Endodermal cell (in vitro differentiated cells): ENCODE measurements at regions not wholly inside any gene's neighbourhood (a gene's known extent, or its start where the extent isn't known, plus 50 kb on each side); places are given as distances from the start of the nearest gene placed in this dataset.

Experiments used
- DNase-seq: peaks from one replicate; pipeline ENCODE4 v3.0.0-alpha.2; 2017
- H3K27ac ChIP-seq: 2 replicates; pipeline ENCODE4 v1.5.1; 2013; ENCODE audit warnings: mild to moderate bottlenecking, low read depth, low read length, moderate library complexity
- H3K27me3 ChIP-seq: 2 replicates; pipeline ENCODE4 v1.6.1; 2013; ENCODE audit warnings: mild to moderate bottlenecking, low read length, moderate library complexity; ENCODE audit not compliant: insufficient read depth, control insufficient read depth, poor library complexity, severe bottlenecking
- H3K36me3 ChIP-seq: 2 replicates; pipeline ENCODE4 v1.7.0; 2013; ENCODE audit warnings: mild to moderate bottlenecking, low read length, moderate library complexity; ENCODE audit not compliant: control insufficient read depth, insufficient read depth
- H3K4me1 ChIP-seq: one replicate; pipeline ENCODE4 v1.7.0; 2013; ENCODE audit warnings: low read length; ENCODE audit not compliant: control insufficient read depth, insufficient read depth
- H3K4me3 ChIP-seq: 2 replicates; pipeline ENCODE4 v1.5.1; 2013; ENCODE audit warnings: mild to moderate bottlenecking, low read length, moderate library complexity
- H3K9ac ChIP-seq: 2 replicates; pipeline ENCODE4 v1.6.1; 2013; ENCODE audit warnings: mild to moderate bottlenecking, low read length, moderate library complexity; ENCODE audit not compliant: poor library complexity, severe bottlenecking; ENCODE audit errors: extremely low read depth
- H3K9me3 ChIP-seq: 2 replicates; pipeline ENCODE4 v1.6.1; 2013; ENCODE audit warnings: mild to moderate bottlenecking, low read length, moderate library complexity; ENCODE audit not compliant: control insufficient read depth
- H3K27ac Mint-ChIP-seq: 2 replicates; pipeline ENCODE4 v1.8.0; 2020; ENCODE audit warnings: mixed read lengths
- H3K27me3 Mint-ChIP-seq: 2 replicates; pipeline ENCODE4 v1.8.0; 2021; ENCODE audit warnings: mild to moderate bottlenecking, mixed read lengths; ENCODE audit not compliant: insufficient read depth
- H3K36me3 Mint-ChIP-seq: 2 replicates; pipeline ENCODE4 v1.8.0; 2020; ENCODE audit warnings: low read depth, mixed read lengths
- H3K4me1 Mint-ChIP-seq: 2 replicates; pipeline ENCODE4 v1.8.0; 2020; ENCODE audit warnings: mixed read lengths
- H3K4me3 Mint-ChIP-seq: 2 replicates; pipeline ENCODE4 v1.8.0; 2020; ENCODE audit warnings: mild to moderate bottlenecking, moderate library complexity, mixed read lengths
- H3K9me3 Mint-ChIP-seq: 2 replicates; pipeline ENCODE4 v1.8.0; 2020; ENCODE audit warnings: mild to moderate bottlenecking, mixed read lengths
- WGBS, 2 experiments: methylation state at CpG; one replicate each; pipeline versions ENCODE4 v1.1.5 to v1.1.7; 2013; ENCODE audit warnings: missing lambda C conversion rate in 2 of 2, mixed read lengths in 1 of 2; ENCODE audit not compliant: insufficient coverage in 1 of 2, insufficient read length in 1 of 2; 5-methylcytosine and 5-hydroxymethylcytosine counted together
- TF ChIP-seq, protein P1 (sequence below): fragments of 200-600 bp; sonication (generic); conservative IDR thresholded peaks from 2 replicates; pipeline ENCODE4 v1.5.0; 2021; ENCODE audit warnings: antibody characterized with exemption, mild to moderate bottlenecking

DNA sequence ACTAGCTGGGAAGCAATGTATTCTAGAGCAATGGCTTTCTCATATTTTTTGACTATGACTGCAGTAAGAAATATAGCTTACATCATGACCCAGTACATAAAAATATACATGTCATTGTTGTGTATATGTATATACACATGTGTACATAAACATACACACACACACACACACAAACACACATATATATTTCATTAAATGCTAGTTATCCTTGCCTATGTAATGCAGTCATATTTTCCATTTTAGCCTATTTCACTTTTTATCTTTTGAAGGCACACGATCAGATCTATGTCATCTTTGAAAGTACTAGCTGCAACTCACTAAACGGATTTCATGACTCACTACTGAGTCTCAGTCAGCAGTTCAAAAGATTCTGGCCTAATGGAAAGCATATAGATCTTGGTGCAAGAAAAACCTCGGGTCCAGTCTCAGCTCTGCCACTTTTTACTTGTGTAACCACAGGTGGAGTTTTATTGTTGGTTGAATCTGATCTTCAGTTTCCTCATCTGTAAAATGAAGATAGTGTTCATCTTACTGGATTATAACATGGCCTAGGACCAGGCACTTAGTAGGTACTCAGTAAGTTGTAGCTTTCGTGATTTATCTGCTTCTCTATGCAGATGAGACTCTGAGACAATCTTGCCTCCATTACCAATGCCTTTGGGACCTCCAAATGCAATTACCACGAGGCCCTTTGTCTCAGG is 325.6 kb downstream of the RRAGC start:
- no peak overlapping the region for H3K4me3 ChIP-seq
- Mint-ChIP-seq H3K9me3 (no peaks in the 10 kb centered on the region), H3K27me3 (peaks cover 12% of the 10 kb centered on the region), H3K4me1 (peaks cover 2% of the 10 kb centered on the region), H3K27ac (no peak overlapping the region), H3K36me3 (no peaks in the 10 kb centered on the region), H3K4me3 (no peak overlapping the region)
- H3K9ac ChIP-seq, result no peak overlapping the region
- H3K27ac ChIP-seq, result no peak overlapping the region
- WGBS, 2 experiments, result 85 to 92% methylated on average over 2 to 5 of the region's 5 CpGs
- H3K36me3 ChIP-seq, result no peaks in the 10 kb centered on the region
- TF ChIP-seq, protein P1, sequence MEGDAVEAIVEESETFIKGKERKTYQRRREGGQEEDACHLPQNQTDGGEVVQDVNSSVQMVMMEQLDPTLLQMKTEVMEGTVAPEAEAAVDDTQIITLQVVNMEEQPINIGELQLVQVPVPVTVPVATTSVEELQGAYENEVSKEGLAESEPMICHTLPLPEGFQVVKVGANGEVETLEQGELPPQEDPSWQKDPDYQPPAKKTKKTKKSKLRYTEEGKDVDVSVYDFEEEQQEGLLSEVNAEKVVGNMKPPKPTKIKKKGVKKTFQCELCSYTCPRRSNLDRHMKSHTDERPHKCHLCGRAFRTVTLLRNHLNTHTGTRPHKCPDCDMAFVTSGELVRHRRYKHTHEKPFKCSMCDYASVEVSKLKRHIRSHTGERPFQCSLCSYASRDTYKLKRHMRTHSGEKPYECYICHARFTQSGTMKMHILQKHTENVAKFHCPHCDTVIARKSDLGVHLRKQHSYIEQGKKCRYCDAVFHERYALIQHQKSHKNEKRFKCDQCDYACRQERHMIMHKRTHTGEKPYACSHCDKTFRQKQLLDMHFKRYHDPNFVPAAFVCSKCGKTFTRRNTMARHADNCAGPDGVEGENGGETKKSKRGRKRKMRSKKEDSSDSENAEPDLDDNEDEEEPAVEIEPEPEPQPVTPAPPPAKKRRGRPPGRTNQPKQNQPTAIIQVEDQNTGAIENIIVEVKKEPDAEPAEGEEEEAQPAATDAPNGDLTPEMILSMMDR, result no peak
- DNase-seq, result no peak
- H3K27me3 ChIP-seq, result no peaks in the 10 kb centered on the region
- no peaks in the 10 kb centered on the region for H3K4me1 ChIP-seq
- H3K9me3 ChIP-seq, result no peaks in the 10 kb centered on the region

DNA sequence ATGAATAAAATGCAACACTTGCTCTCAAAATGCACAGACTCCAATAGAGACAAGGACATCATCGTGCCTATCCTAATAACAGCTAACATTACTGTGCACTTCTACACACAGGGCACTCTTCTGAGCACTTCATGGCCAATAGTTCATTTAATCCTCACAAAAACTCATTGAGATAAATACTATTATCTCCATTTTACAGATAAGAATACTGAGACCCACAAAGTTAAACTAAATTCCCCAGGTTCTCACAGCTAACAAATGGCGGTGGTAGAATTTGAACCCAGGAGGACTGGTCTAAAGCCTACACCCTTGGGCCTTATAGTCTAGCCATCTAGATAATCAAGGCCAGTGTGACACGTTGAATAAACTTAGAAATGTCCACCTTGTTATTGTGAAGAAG is 328.6 kb downstream of the RRAGC start:
- Histone ChIP-seq H3K36me3 (no peaks in the 10 kb centered on the region), H3K9ac (no peak overlapping the region), H3K4me3 (no peak overlapping the region), H3K27ac (no peak overlapping the region), H3K9me3 (no peaks in the 10 kb centered on the region), H3K4me1 (no peaks in the 10 kb centered on the region), H3K27me3 (peaks cover 12% of the 10 kb centered on the region)
- Mint-ChIP-seq H3K4me3 (no peak overlapping the region), H3K4me1 (no peaks in the 10 kb centered on the region), H3K36me3 (no peaks in the 10 kb centered on the region), H3K27me3 (peaks cover 25% of the 10 kb centered on the region), H3K27ac (no peak overlapping the region), H3K9me3 (no peaks in the 10 kb centered on the region)
- DNase-seq, result no peak
- TF ChIP-seq, protein P1, result no peak
- WGBS, 2 experiments, result 85 to 100% methylated on average over 2 to 3 of the region's 3 CpGs

DNA sequence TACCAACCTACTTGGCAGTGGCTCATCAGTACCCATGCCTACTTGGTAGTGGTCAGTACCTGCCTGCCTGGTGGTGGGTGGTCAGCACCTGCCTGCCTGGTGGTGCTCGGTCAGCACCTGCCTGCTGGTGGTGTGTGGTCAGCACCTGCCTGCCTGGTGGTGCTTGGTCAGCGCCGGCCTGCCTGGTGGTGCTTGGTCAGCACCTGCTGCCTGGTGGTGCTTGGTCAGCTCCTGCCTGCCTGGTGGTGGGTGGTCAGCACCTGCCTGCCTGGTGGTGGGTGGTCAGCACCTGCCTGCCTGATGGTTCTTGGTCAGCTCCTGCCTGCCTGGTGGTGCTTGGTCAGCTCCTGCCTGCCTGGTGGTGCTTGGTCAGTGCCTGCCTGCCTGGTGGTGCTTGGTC is 329.6 kb downstream of the RRAGC start:
- DNase-seq, result no peak
- peaks cover 12% of the 10 kb centered on the region for H3K27me3 ChIP-seq
- Mint-ChIP-seq H3K4me3 (no peak overlapping the region), H3K9me3 (no peaks in the 10 kb centered on the region), H3K27ac (no peak overlapping the region), H3K4me1 (no peaks in the 10 kb centered on the region), H3K36me3 (no peaks in the 10 kb centered on the region), H3K27me3 (peaks cover 20% of the 10 kb centered on the region)
- no peak overlapping the region for H3K9ac ChIP-seq
- WGBS, 2 experiments, result 97 to 100% methylated on average over 3 of the region's 3 CpGs
- H3K27ac ChIP-seq, result no peak overlapping the region
- TF ChIP-seq, protein P1, result no peak
- no peak overlapping the region for H3K4me3 ChIP-seq
- no peaks in the 10 kb centered on the region for H3K4me1 ChIP-seq
- no peaks in the 10 kb centered on the region for H3K36me3 ChIP-seq
- H3K9me3 ChIP-seq, result no peaks in the 10 kb centered on the region
